HepG2 (cell line): ENCODE measurements at regions not wholly inside any gene's neighbourhood (a gene's known extent, or its start where the extent isn't known, plus 50 kb on each side); places are given as distances from the start of the nearest gene placed in this dataset.

Experiments used
- ATAC-seq: fragments of 200-7000 bp; cut with Tn5 transposase; 3 replicates; pipeline ENCODE4 v1.9.1; 2020; ENCODE audit warnings: mild to moderate bottlenecking, moderate library complexity
- BruUV-seq: library from RNA; stranded (reverse); fragments of 400-500 nt; replicated peaks from 2 replicates; lab custom pipeline; 2021; lab: Mats Ljungman, UMichigan
- CTCF ChIA-PET: fragments of 300-600 bp; formaldehyde crosslinking; extraction: SDS; loops from one replicate; lab custom pipeline; 2021; ENCODE audit warnings: low total read pairs, inconsistent platforms, low intra/inter-chr PET ratio; lab: Yijun Ruan, JAX
- POLR2A ChIA-PET: fragments of 350-600 bp; sonication (Branson Sonifier 250); formaldehyde crosslinking; loops from one replicate; lab custom pipeline; 2020; ENCODE audit warnings: antibody characterized with exemption, inconsistent platforms; lab: Yijun Ruan, JAX
- DNase-seq: peaks from one replicate; pipeline ENCODE4 v3.0.0-alpha.2; 2015; ENCODE audit warnings: low spot score
- FAIRE-seq: peaks from 3 replicates; lab custom pipeline; 2011; peaks lifted over from hg19 to GRCh38; lab: Jason Lieb, UNC
- H2AFZ ChIP-seq: one replicate; pipeline ENCODE4 v1.6.1; 2011; ENCODE audit warnings: low read length, inconsistent platforms
- H3K27ac ChIP-seq: fragments of 300-600 bp; 3 replicates; pipeline ENCODE4 v1.8.0; 2011; ENCODE audit warnings: mixed run types, mild to moderate bottlenecking, mixed read lengths, low read length, inconsistent platforms; ENCODE audit not compliant: insufficient read depth; ENCODE audit errors: extremely low read length
- H3K27me3 ChIP-seq, 2 experiments: fragments of 200-600 bp in 1 of 2; 2 replicates in 1 of 2; 3 replicates in 1 of 2; pipeline versions ENCODE4 v1.6.0 to v1.8.0; 2011; ENCODE audit warnings: low read length in 2 of 2, mild to moderate bottlenecking in 2 of 2, moderate library complexity in 2 of 2, inconsistent platforms in 1 of 2; ENCODE audit not compliant: insufficient read depth in 2 of 2, control insufficient read depth in 1 of 2
- H3K36me3 ChIP-seq, 2 experiments: fragments of 200-600 bp in 1 of 2; replicated peaks in 1 of 2; 2 replicates in 1 of 2; 3 replicates in 1 of 2; pipeline versions ENCODE4 v1.5.1 to v1.8.0; 2011; ENCODE audit warnings: low read length in 2 of 2, inconsistent platforms in 1 of 2; ENCODE audit not compliant: insufficient read depth in 2 of 2, control insufficient read depth in 1 of 2
- H3K4me1 ChIP-seq: 2 replicates; pipeline ENCODE4 v1.5.1; 2012; ENCODE audit warnings: low read length, inconsistent platforms; ENCODE audit not compliant: insufficient read depth
- H3K4me2 ChIP-seq: 2 replicates; pipeline ENCODE4 v1.6.0; 2011; ENCODE audit warnings: low read depth, low read length, inconsistent platforms
- H3K4me3 ChIP-seq, 3 experiments: fragments of 200-600 bp in 1 of 3; sonication (generic), shearing (Covaris generic) in 1 of 3; replicated peaks in 1 of 3; 2 replicates each; pipeline ENCODE4 v1.5.1; 2011 to 2016; ENCODE audit warnings: low read length in 3 of 3, inconsistent platforms in 2 of 3, low read depth in 2 of 3, mild to moderate bottlenecking in 2 of 3, control low read depth in 1 of 3, mixed read lengths in 1 of 3; ENCODE audit not compliant: insufficient read depth in 1 of 3
- H3K79me2 ChIP-seq: one replicate; pipeline ENCODE4 v1.6.1; 2011; ENCODE audit warnings: low read length, inconsistent platforms; ENCODE audit not compliant: insufficient read depth
- H3K9ac ChIP-seq: 2 replicates; pipeline ENCODE4 v1.6.0; 2011; ENCODE audit warnings: mild to moderate bottlenecking, low read depth, low read length, inconsistent platforms; ENCODE audit not compliant: insufficient read depth
- H3K9me3 ChIP-seq: 2 replicates; pipeline ENCODE4 v1.5.1; 2012; ENCODE audit warnings: mild to moderate bottlenecking, low read length
- H4K20me1 ChIP-seq: 2 replicates; pipeline ENCODE4 v1.6.0; 2011; ENCODE audit warnings: inconsistent platforms, mild to moderate bottlenecking, low read length, moderate library complexity; ENCODE audit not compliant: insufficient read depth
- FOXC1 ChIP-seq: sonication (generic); formaldehyde crosslinking; IDR thresholded peaks from 2 replicates; pipeline ENCODE4 v1.8.0; 2022; ENCODE audit warnings: mild to moderate bottlenecking, missing genetic modification reagents, borderline replicate concordance
- RAD51 ChIP-seq: fragments of 450-650 bp; IDR thresholded peaks from 2 replicates; pipeline ENCODE4 v1.6.1; 2016; ENCODE audit warnings: borderline replicate concordance
- RELA ChIP-seq: sonication (generic); formaldehyde crosslinking; IDR thresholded peaks from 2 replicates; pipeline ENCODE4 v1.4.0; 2020; ENCODE audit warnings: missing genetic modification reagents
- ZHX1 ChIP-seq: sonication (generic); formaldehyde crosslinking; IDR thresholded peaks from 2 replicates; pipeline ENCODE4 v1.8.1; 2022; ENCODE audit warnings: low read depth, mild to moderate bottlenecking, missing genetic modification reagents
- ZNF136 ChIP-seq: sonication (generic); formaldehyde crosslinking; IDR thresholded peaks from 2 replicates; pipeline ENCODE4 v1.8.1; 2022; ENCODE audit warnings: low read depth, mild to moderate bottlenecking, moderate library complexity, missing genetic modification reagents
- ZNF205 ChIP-seq: IDR thresholded peaks from 2 replicates; pipeline ENCODE4 v1.6.1; 2018; ENCODE audit warnings: missing biosample characterization, missing genetic modification reagents
- ZNF24 ChIP-seq: fragments of 450-650 bp; IDR thresholded peaks from 2 replicates; pipeline ENCODE4 v1.6.1; 2017; ENCODE audit warnings: antibody characterized with exemption, mild to moderate bottlenecking
- ZNF777 ChIP-seq: sonication (generic); formaldehyde crosslinking; IDR thresholded peaks from 2 replicates; pipeline ENCODE4 v1.4.0; 2020; ENCODE audit warnings: missing genetic modification reagents
- ZNF782 ChIP-seq: sonication (generic); formaldehyde crosslinking; IDR thresholded peaks from 2 replicates; pipeline ENCODE4 v1.4.0; 2020; ENCODE audit warnings: missing genetic modification reagents, mild to moderate bottlenecking, borderline replicate concordance
- WGBS: methylation state at CpG from one replicate; pipeline ENCODE4 v1.1.6; 2017; ENCODE audit warnings: low lambda C conversion rate; 5-methylcytosine and 5-hydroxymethylcytosine counted together
- in situ Hi-C: cut with HindIII; loops from 2 replicates; pipeline ENCODE4 v1.10.0; 2017; ENCODE audit warnings: low pct_unique_long_range_greater_than_20kb; ENCODE audit not compliant: extremely low pct_ligation_motif_present
- intact Hi-C: fragments of 100-400 bp; cut with micrococcal nuclease; formaldehyde crosslinking; loops from one replicate; pipeline ENCODE4 v1.10.0; 2022; ENCODE audit not compliant: unreplicated experiment
- TF ChIP-seq, protein P1 (sequence below): sonication (generic); formaldehyde crosslinking; IDR thresholded peaks from 2 replicates; pipeline ENCODE4 v1.4.0; 2020; ENCODE audit warnings: missing genetic modification reagents, borderline replicate concordance
- TF ChIP-seq, protein P2 (sequence below): sonication (generic); formaldehyde crosslinking; IDR thresholded peaks from 2 replicates; pipeline ENCODE4 v1.8.1; 2022; ENCODE audit warnings: mild to moderate bottlenecking, missing genetic modification reagents

DNA sequence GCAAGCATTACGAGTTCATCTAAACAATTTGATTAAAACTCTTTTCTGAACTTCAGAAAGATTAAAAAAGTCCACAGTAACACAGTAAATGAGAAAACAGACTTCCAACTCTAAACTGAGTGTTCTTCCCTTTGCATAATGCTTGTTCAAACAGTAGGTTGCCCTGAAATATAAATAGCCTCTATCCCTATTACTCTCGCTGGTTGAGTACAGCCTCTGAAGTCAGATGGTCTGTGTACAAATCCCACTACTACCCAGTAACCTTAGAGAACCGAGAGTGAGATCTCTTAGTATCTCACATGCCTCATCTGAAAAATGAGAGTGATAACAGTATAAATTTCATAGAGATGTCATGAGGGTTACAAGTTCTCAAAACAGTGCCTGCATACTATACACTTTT, 591.6 kb downstream of the CAAP1 start (continued):
- TF ChIP-seq, protein P1, sequence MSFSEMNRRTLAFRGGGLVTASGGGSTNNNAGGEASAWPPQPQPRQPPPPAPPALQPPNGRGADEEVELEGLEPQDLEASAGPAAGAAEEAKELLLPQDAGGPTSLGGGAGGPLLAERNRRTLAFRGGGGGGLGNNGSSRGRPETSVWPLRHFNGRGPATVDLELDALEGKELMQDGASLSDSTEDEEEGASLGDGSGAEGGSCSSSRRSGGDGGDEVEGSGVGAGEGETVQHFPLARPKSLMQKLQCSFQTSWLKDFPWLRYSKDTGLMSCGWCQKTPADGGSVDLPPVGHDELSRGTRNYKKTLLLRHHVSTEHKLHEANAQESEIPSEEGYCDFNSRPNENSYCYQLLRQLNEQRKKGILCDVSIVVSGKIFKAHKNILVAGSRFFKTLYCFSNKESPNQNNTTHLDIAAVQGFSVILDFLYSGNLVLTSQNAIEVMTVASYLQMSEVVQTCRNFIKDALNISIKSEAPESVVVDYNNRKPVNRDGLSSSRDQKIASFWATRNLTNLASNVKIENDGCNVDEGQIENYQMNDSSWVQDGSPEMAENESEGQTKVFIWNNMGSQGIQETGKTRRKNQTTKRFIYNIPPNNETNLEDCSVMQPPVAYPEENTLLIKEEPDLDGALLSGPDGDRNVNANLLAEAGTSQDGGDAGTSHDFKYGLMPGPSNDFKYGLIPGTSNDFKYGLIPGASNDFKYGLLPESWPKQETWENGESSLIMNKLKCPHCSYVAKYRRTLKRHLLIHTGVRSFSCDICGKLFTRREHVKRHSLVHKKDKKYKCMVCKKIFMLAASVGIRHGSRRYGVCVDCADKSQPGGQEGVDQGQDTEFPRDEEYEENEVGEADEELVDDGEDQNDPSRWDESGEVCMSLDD = no peak

GRCh38 chr9:26296910-26297572, 595.6 kb downstream of the CAAP1 start:
- ATAC-seq = no peak
- no peaks in the 10 kb centered on the region for H3K27me3 ChIP-seq
- TF ChIP-seq ZNF24 (no peak), FOXC1 (CRISPR knock-in tag) (no peak), ZNF782 (CRISPR knock-in tag) (no peak), RAD51 (no peak), ZHX1 (CRISPR knock-in tag) (no peak), ZNF205 (CRISPR knock-in tag) (no peak), ZNF777 (no peak), RELA (CRISPR knock-in tag) (no peak), ZNF136 (CRISPR knock-in tag) (no peak)
- TF ChIP-seq, protein P2, sequence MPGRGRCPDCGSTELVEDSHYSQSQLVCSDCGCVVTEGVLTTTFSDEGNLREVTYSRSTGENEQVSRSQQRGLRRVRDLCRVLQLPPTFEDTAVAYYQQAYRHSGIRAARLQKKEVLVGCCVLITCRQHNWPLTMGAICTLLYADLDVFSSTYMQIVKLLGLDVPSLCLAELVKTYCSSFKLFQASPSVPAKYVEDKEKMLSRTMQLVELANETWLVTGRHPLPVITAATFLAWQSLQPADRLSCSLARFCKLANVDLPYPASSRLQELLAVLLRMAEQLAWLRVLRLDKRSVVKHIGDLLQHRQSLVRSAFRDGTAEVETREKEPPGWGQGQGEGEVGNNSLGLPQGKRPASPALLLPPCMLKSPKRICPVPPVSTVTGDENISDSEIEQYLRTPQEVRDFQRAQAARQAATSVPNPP (CRISPR knock-in tag) = no peak
- H3K9me3 ChIP-seq = peaks cover 8% of the 10 kb centered on the region; the same call in 1 of the 2 replicates
- BruUV-seq = no TSS peak
- H2AFZ ChIP-seq = no peak overlapping the region
- under 1% methylated on average over 5 of the region's 5 CpGs for WGBS
- no peak for FAIRE-seq
- ChIA-PET POLR2A (no interaction called here), CTCF (no interaction called here)
- H3K27ac ChIP-seq = no peak overlapping the region
- H3K4me1 ChIP-seq = no peaks in the 10 kb centered on the region
- H3K4me2 ChIP-seq = no peak overlapping the region
- in situ Hi-C loops (no loop called here), intact Hi-C loops (no loop called here)
- no peaks in the 10 kb centered on the region for H3K36me3 ChIP-seq
- H3K79me2 ChIP-seq = no peaks in the 10 kb centered on the region
- H3K4me3 ChIP-seq = no peak overlapping the region
- H4K20me1 ChIP-seq = no peaks in the 10 kb centered on the region
- H3K9ac ChIP-seq = no peak overlapping the region
- no peak for DNase-seq
